CD4-positive, alpha-beta T cell (primary cell): ENCODE measurements at regions not wholly inside any gene's neighbourhood (a gene's known extent, or its start where the extent isn't known, plus 50 kb on each side); places are given as distances from the start of the nearest gene placed in this dataset.

Experiments
- ATAC-seq: fragments of 200-7000 bp; cut with Tn5 transposase; one replicate; pipeline ENCODE4 v1.10.0; 2022; ENCODE audit warnings: mild to moderate bottlenecking; ENCODE audit not compliant: poor library complexity
- CTCF ChIA-PET: fragments of 350-600 bp; sonication (Branson Sonifier 250); formaldehyde crosslinking; loops from one replicate; lab custom pipeline; 2021; ENCODE audit warnings: antibody characterized with exemption, inconsistent platforms; lab: Charles Lee
- POLR2A ChIA-PET: fragments of 350-600 bp; sonication (Branson Sonifier 250); formaldehyde crosslinking; loops from one replicate; lab custom pipeline; 2021; ENCODE audit warnings: antibody characterized with exemption, inconsistent platforms; lab: Charles Lee
- DNase-seq, 14 experiments: peaks; one replicate each; pipeline ENCODE4 v3.0.0-alpha.2; 2013 to 2020; ENCODE audit warnings: mixed read lengths in 2 of 14
- H3K27ac ChIP-seq, 2 donors: one replicate each; pipeline versions ENCODE4 v1.5.1 to v1.7.0; 2013; ENCODE audit warnings: low read length in 2 of 2, low read depth in 1 of 2, mild to moderate bottlenecking in 1 of 2
- H3K27me3 ChIP-seq, 2 experiments: 1 replicate in 1 of 2; 2 replicates in 1 of 2; pipeline versions ENCODE4 v1.6.1 to v1.7.0; 2013; ENCODE audit warnings: low read length in 2 of 2, control low read depth in 1 of 2, mild to moderate bottlenecking in 1 of 2, moderate library complexity in 1 of 2; ENCODE audit not compliant: insufficient read depth in 2 of 2, control insufficient read depth in 1 of 2
- H3K36me3 ChIP-seq: one replicate; pipeline ENCODE4 v1.6.1; 2013; ENCODE audit warnings: low read length, control low read depth; ENCODE audit not compliant: insufficient read depth
- H3K4me1 ChIP-seq: one replicate; pipeline ENCODE4 v1.6.1; 2013; ENCODE audit warnings: low read length, control low read depth; ENCODE audit not compliant: insufficient read depth
- H3K4me3 ChIP-seq: one replicate; pipeline ENCODE4 v1.5.1; 2013; ENCODE audit warnings: mild to moderate bottlenecking, low read length, moderate library complexity
- H3K9me3 ChIP-seq, 2 experiments: 1 replicate in 1 of 2; 2 replicates in 1 of 2; pipeline versions ENCODE4 v1.6.1 to v1.7.0; 2013; ENCODE audit warnings: low read length in 2 of 2, mild to moderate bottlenecking in 2 of 2, control low read depth in 1 of 2, moderate library complexity in 1 of 2; ENCODE audit not compliant: control insufficient read depth in 1 of 2, insufficient read depth in 1 of 2
- H3K27ac Mint-ChIP-seq: one replicate; pipeline ENCODE4 v1.8.0; 2020; ENCODE audit warnings: mixed read lengths
- H3K27me3 Mint-ChIP-seq: one replicate; pipeline ENCODE4 v1.8.0; 2021; ENCODE audit warnings: mixed read lengths
- H3K36me3 Mint-ChIP-seq: one replicate; pipeline ENCODE4 v1.8.0; 2021; ENCODE audit warnings: low read depth, mixed read lengths
- H3K4me1 Mint-ChIP-seq: one replicate; pipeline ENCODE4 v1.8.0; 2021; ENCODE audit warnings: low read depth, mixed read lengths
- H3K4me3 Mint-ChIP-seq: one replicate; pipeline ENCODE4 v1.8.0; 2020; ENCODE audit warnings: mild to moderate bottlenecking, mixed read lengths
- H3K9me3 Mint-ChIP-seq: one replicate; pipeline ENCODE4 v1.8.0; 2020; ENCODE audit warnings: mixed read lengths
- CTCF ChIP-seq: fragments of 200-600 bp; IDR thresholded peaks from one replicate; pipeline ENCODE4 v1.8.0; 2022; ENCODE audit warnings: antibody characterized with exemption, mild to moderate bottlenecking
- intact Hi-C, 2 experiments: fragments of 100-400 bp; cut with DNase I in 1 of 2; cut with micrococcal nuclease in 1 of 2; formaldehyde crosslinking; loops; one replicate each; pipeline versions ENCODE4 v1.15.1 to v1.9.0; 2023 to 2025; cut with DNase I, micrococcal nuclease

GRCh38 chr12:24643120-24644119 is 305.5 kb downstream of the BCAT1 start:
- H3K27me3 Mint-ChIP-seq = no peaks in the 10 kb centered on the region
- no peak overlapping the region for H3K4me3 ChIP-seq
- H3K9me3 ChIP-seq = no peaks in the 10 kb centered on the region
- H3K27me3 ChIP-seq = no peaks in the 10 kb centered on the region
- H3K4me1 ChIP-seq = no peaks in the 10 kb centered on the region
- no peak overlapping the region for H3K4me3 Mint-ChIP-seq
- no peaks in the 10 kb centered on the region for H3K4me1 Mint-ChIP-seq
- DNase-seq (no peak), ATAC-seq (no peak)
- no peak overlapping the region for H3K27ac Mint-ChIP-seq
- peaks cover 4% of the 10 kb centered on the region for H3K9me3 Mint-ChIP-seq
- no peak for TF ChIP-seq CTCF
- intact Hi-C loops = no loop called here
- ChIA-PET CTCF (no interaction called here), POLR2A (no interaction called here)
- H3K27ac ChIP-seq = no peak overlapping the region
- no peaks in the 10 kb centered on the region for H3K36me3 ChIP-seq
- no peaks in the 10 kb centered on the region for H3K36me3 Mint-ChIP-seq

- H3K27me3 ChIP-seq = no peaks in the 10 kb centered on the region
- no peak overlapping the region for H3K27ac ChIP-seq
- no peaks in the 10 kb centered on the region for H3K36me3 Mint-ChIP-seq
- no peak overlapping the region for H3K4me3 Mint-ChIP-seq
- ChIA-PET CTCF (no interaction called here), POLR2A (no interaction called here)
- no peak for TF ChIP-seq CTCF
- H3K36me3 ChIP-seq = no peaks in the 10 kb centered on the region
- H3K9me3 ChIP-seq = no peaks in the 10 kb centered on the region
- H3K27ac Mint-ChIP-seq = no peak overlapping the region
- DNase-seq (no peak), ATAC-seq (no peak)
- intact Hi-C loops = no loop called here
- no peaks in the 10 kb centered on the region for H3K4me1 Mint-ChIP-seq
- H3K4me3 ChIP-seq = no peak overlapping the region
- no peaks in the 10 kb centered on the region for H3K27me3 Mint-ChIP-seq
- no peaks in the 10 kb centered on the region for H3K4me1 ChIP-seq
- peaks cover 2% of the 10 kb centered on the region for H3K9me3 Mint-ChIP-seq
Measured at GRCh38 chr12:24639641-24640040, 309.3 kb downstream of the BCAT1 start.

- H3K4me3 ChIP-seq = no peak overlapping the region
- H3K27me3 ChIP-seq = no peaks in the 10 kb centered on the region
- no peak for ATAC-seq
- POLR2A ChIA-PET = no interaction called here
- H3K4me1 Mint-ChIP-seq = no peaks in the 10 kb centered on the region
- H3K27ac Mint-ChIP-seq = no peak overlapping the region
- DNase-seq = no peak
- H3K36me3 Mint-ChIP-seq = no peaks in the 10 kb centered on the region
- no peaks in the 10 kb centered on the region for H3K36me3 ChIP-seq
- no peaks in the 10 kb centered on the region for H3K9me3 Mint-ChIP-seq
- H3K27me3 Mint-ChIP-seq = no peaks in the 10 kb centered on the region
- CTCF ChIA-PET = no interaction called here
- H3K27ac ChIP-seq = no peak overlapping the region
- no peaks in the 10 kb centered on the region for H3K4me1 ChIP-seq
- no peak overlapping the region for H3K4me3 Mint-ChIP-seq
- TF ChIP-seq CTCF = no peak
- H3K9me3 ChIP-seq = no peaks in the 10 kb centered on the region
- intact Hi-C loops = no loop called here
Measured at GRCh38 chr12:24632466-24632865, 316.4 kb downstream of the BCAT1 start.
